Upper lobe of left lung (tissue), 6 donors: ENCODE measurements at regions not wholly inside any gene's neighbourhood (a gene's known extent, or its start where the extent isn't known, plus 50 kb on each side); places are given as distances from the start of the nearest gene placed in this dataset.

ENCODE experiments used
- ATAC-seq, 2 donors: fragments of 200-7000 bp; cut with Tn5 transposase; one replicate each; pipeline ENCODE4 v1.9.1; 2022; ENCODE audit warnings: mild to moderate bottlenecking in 2 of 2, moderate library complexity in 2 of 2; ENCODE audit not compliant: low FRiP score in 2 of 2
- DNase-seq, 2 donors: peaks; one replicate each; pipeline ENCODE4 v3.0.0-alpha.2; 2019 to 2020
- H3K27ac ChIP-seq, 4 donors: fragments of 200-600 bp; sonication (generic); one replicate each; pipeline ENCODE4 v1.5.1; 2016 to 2019
- H3K27me3 ChIP-seq, 4 donors: fragments of 200-600 bp; sonication (generic); one replicate each; pipeline ENCODE4 v1.5.1; 2017 to 2019
- H3K36me3 ChIP-seq, 4 donors: fragments of 200-600 bp; sonication (generic); one replicate each; pipeline ENCODE4 v1.5.1; 2016 to 2019
- H3K4me1 ChIP-seq, 4 donors: fragments of 200-600 bp; sonication (generic); one replicate each; pipeline ENCODE4 v1.5.1; 2018 to 2019
- H3K4me3 ChIP-seq, 4 donors: fragments of 200-600 bp; sonication (generic); one replicate each; pipeline ENCODE4 v1.5.1; 2017 to 2019; ENCODE audit warnings: mild to moderate bottlenecking in 2 of 4, moderate library complexity in 1 of 4
- H3K9me3 ChIP-seq, 4 donors: fragments of 200-600 bp; sonication (generic); one replicate each; pipeline ENCODE4 v1.5.1; 2018 to 2019
- CTCF ChIP-seq, 6 experiments: fragments of 450-650 bp in 4 of 6; fragments of 200-600 bp in 2 of 6; sonication (generic) in 2 of 6; IDR thresholded peaks; one replicate each; pipeline ENCODE4 v1.5.1; 2016 to 2019; ENCODE audit warnings: antibody characterized with exemption in 6 of 6
- EP300 ChIP-seq, 4 donors: sonication (generic); formaldehyde crosslinking; IDR thresholded peaks; one replicate each; pipeline ENCODE4 v1.5.1; 2017; ENCODE audit warnings: antibody characterized with exemption in 4 of 4, control low read depth in 2 of 4
- POLR2A ChIP-seq, 4 donors: fragments of 450-650 bp; IDR thresholded peaks; one replicate each; pipeline ENCODE4 v1.5.1; 2016 to 2017; ENCODE audit warnings: antibody characterized with exemption in 4 of 4, mild to moderate bottlenecking in 2 of 4
- POLR2AphosphoS5 ChIP-seq, 2 donors: sonication (generic); formaldehyde crosslinking; IDR thresholded peaks; one replicate each; pipeline ENCODE4 v1.5.1; 2017; ENCODE audit warnings: antibody characterized with exemption in 2 of 2
- WGBS, 2 donors: methylation state at CpG; one replicate each; pipeline ENCODE4 v1.1.5; 2017 to 2018; 5-methylcytosine and 5-hydroxymethylcytosine counted together
- donor health status: DM: no; HTN: no; CAD: no; lungs with moderate emphysema.
- donor health status: DM: no; HTN: yes; CAD: no; lungs with severe emphysema.

- ATAC-seq, result no peak
- TF ChIP-seq CTCF (IDR thresholded peaks at IDR 0.05) (no peak), EP300 (IDR thresholded peaks at IDR 0.05) (no peak), POLR2AphosphoS5 (IDR thresholded peaks at IDR 0.05) (no peak), POLR2A (IDR thresholded peaks at IDR 0.05) (no peak)
- Histone ChIP-seq H3K4me3 (no peak overlapping the region), H3K4me1 (no peaks in the 10 kb centered on the region), H3K27me3 (no peaks in the 10 kb centered on the region), H3K36me3 (no peaks in the 10 kb centered on the region), H3K27ac (no peak overlapping the region), H3K9me3 (peaks cover 0 to 6% (median 0%) of the 10 kb centered on the region in 4 donors)
- DNase-seq, result no peak
- 100% methylated on average over 1 of the region's 1 CpG for WGBS, 2 donors
Measured at GRCh38 chr10:64956441-64956840, 1435.2 kb downstream of the REEP3 start.

DNA sequence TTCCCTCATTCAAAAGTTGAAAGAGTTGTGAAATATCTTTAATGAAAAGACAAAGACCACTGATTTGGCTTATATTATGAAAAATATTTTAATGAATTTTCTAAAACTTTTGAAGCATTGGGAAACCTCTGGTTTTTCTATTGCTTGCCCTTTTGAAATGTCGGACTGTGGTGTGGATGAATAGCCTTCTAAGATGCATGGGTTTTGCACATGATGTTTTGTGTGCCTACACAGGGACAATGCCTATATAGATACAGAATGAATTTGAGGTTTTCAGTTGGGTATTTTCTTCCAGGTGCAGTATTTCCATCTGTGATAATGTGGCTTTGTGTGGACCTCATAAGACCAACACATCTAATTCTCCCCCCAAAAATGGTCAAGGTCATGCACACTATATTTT is 1437.9 kb downstream of the REEP3 start:
- no peak for DNase-seq
- TF ChIP-seq CTCF (IDR thresholded peaks at IDR 0.05) (no peak), POLR2AphosphoS5 (IDR thresholded peaks at IDR 0.05) (no peak), POLR2A (IDR thresholded peaks at IDR 0.05) (no peak), EP300 (IDR thresholded peaks at IDR 0.05) (no peak)
- no peaks in the 10 kb centered on the region for H3K27me3 ChIP-seq
- no peaks in the 10 kb centered on the region for H3K36me3 ChIP-seq
- ATAC-seq, result no peak
- H3K4me1 ChIP-seq, result no peaks in the 10 kb centered on the region
- H3K4me3 ChIP-seq, result no peak overlapping the region
- WGBS, 2 donors, result 89 to 97% methylated on average over 1 of the region's 1 CpG
- H3K27ac ChIP-seq, result no peak overlapping the region
- peaks cover 0 to under 1% (median 0%) of the 10 kb centered on the region in 4 donors for H3K9me3 ChIP-seq

GRCh38 chr10:64959883-64960282 is 1438.7 kb downstream of the REEP3 start:
- WGBS, 2 donors, result 71 to 78% methylated on average over 2 of the region's 2 CpGs
- DNase-seq (no peak), ATAC-seq (no peak)
- Histone ChIP-seq H3K36me3 (no peaks in the 10 kb centered on the region), H3K4me3 (no peak overlapping the region), H3K27me3 (no peaks in the 10 kb centered on the region), H3K9me3 (no peaks in the 10 kb centered on the region), H3K27ac (no peak overlapping the region), H3K4me1 (no peaks in the 10 kb centered on the region)
- TF ChIP-seq POLR2A (IDR thresholded peaks at IDR 0.05) (no peak), EP300 (IDR thresholded peaks at IDR 0.05) (no peak), CTCF (IDR thresholded peaks at IDR 0.05) (no peak), POLR2AphosphoS5 (IDR thresholded peaks at IDR 0.05) (no peak)

DNA sequence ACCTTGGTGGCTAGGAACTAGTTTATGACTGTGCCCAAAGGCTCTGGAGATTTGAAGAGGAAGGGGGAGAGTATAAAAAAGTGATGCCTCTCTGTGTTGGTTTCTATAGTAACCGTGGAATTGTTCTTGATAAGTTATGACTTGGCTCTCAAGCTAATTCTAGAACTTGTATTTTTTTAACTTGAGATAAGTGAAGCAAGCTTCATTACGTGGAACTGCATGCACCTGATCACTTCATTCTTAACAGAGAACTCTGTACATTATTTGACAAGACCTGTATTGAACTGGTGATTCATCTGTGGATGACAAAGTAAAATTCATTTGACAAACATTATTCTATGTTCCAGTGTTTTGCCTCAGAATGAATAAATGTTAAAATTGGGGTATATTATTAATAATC is 1452.2 kb downstream of the REEP3 start:
- H3K9me3 ChIP-seq, result no peaks in the 10 kb centered on the region
- TF ChIP-seq EP300 (IDR thresholded peaks at IDR 0.05) (no peak), POLR2A (IDR thresholded peaks at IDR 0.05) (no peak), CTCF (IDR thresholded peaks at IDR 0.05) (no peak), POLR2AphosphoS5 (IDR thresholded peaks at IDR 0.05) (no peak)
- H3K4me1 ChIP-seq, result no peaks in the 10 kb centered on the region
- ATAC-seq (no peak), DNase-seq (no peak)
- H3K27me3 ChIP-seq, result no peaks in the 10 kb centered on the region
- no peak overlapping the region for H3K4me3 ChIP-seq
- H3K36me3 ChIP-seq, result no peaks in the 10 kb centered on the region
- 73 to 76% methylated on average over 2 of the region's 2 CpGs for WGBS, 2 donors
- no peak overlapping the region for H3K27ac ChIP-seq

GRCh38 chr10:64976150-64976549 is 1454.9 kb downstream of the REEP3 start:
- no peak overlapping the region for H3K27ac ChIP-seq
- no peaks in the 10 kb centered on the region for H3K27me3 ChIP-seq
- H3K9me3 ChIP-seq, result no peaks in the 10 kb centered on the region
- TF ChIP-seq EP300 (IDR thresholded peaks at IDR 0.05), result no peak
- TF ChIP-seq CTCF (IDR thresholded peaks at IDR 0.05), result no peak
- TF ChIP-seq POLR2A (IDR thresholded peaks at IDR 0.05), result no peak
- TF ChIP-seq POLR2AphosphoS5 (IDR thresholded peaks at IDR 0.05), result no peak
- no peaks in the 10 kb centered on the region for H3K4me1 ChIP-seq
- ATAC-seq (no peak), DNase-seq (no peak)
- no peaks in the 10 kb centered on the region for H3K36me3 ChIP-seq
- H3K4me3 ChIP-seq, result no peak overlapping the region
- 84 to 88% methylated on average over 2 of the region's 2 CpGs for WGBS, 2 donors
